OCI-LY3 (cell line): ENCODE measurements at regions not wholly inside any gene's neighbourhood (a gene's known extent, or its start where the extent isn't known, plus 50 kb on each side); places are given as distances from the start of the nearest gene placed in this dataset.

Experiments used
- CTCF ChIP-seq: fragments of 200-600, 300-600 bp; sonication (generic); IDR thresholded peaks from 2 replicates; pipeline ENCODE4 v1.5.1; 2014; ENCODE audit warnings: antibody characterized with exemption, low read length, low read depth
- EZH2phosphoT487 ChIP-seq: fragments of 200-600 bp; shearing (Covaris generic); IDR thresholded peaks from 2 replicates; pipeline ENCODE4 v1.6.1; 2018; ENCODE audit warnings: antibody characterized with exemption, mixed run types, low read depth

- TF ChIP-seq CTCF (no peak), EZH2phosphoT487 (no peak)
These were observed 163.2 kb downstream of the PAH start for GRCh38 chr12:102753802-102754201.
